GM21717 (cell line): ENCODE measurements at regions not wholly inside any gene's neighbourhood (a gene's known extent, or its start where the extent isn't known, plus 50 kb on each side); places are given as distances from the start of the nearest gene placed in this dataset.
"Not testable (repeated sequence)": the region's sequence is repeated elsewhere in the genome, so short reads cannot be mapped to it uniquely, and the experiment has no call there.

ENCODE experiments used
- ATAC-seq: cut with Tn5 transposase; IDR thresholded peaks from one replicate; pipeline ENCODE4 v1.9.1; 2021; ENCODE audit warnings: mild to moderate bottlenecking, moderate library complexity; ENCODE audit not compliant: unreplicated experiment

DNA sequence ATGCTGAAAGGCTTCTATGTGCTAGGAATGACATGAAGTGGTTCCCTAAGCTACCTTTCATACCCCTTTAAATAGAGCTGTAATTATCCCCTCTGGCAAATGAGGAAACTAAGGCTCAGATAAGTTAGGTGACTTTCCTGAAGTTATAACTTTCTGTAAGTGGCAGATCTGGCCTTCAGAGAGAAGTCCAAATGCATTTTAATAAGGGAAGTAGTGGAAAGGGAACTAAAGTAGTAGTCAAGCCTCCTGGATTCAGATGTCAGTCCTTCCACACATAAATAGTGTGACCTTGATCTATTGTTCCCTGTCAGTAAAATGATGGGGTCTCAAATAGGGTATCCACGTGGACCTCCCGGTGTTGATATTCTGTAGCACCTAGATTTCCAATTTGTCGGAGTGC is 277.7 kb downstream of the EDEM1 start:
- ATAC-seq, result no peak

DNA sequence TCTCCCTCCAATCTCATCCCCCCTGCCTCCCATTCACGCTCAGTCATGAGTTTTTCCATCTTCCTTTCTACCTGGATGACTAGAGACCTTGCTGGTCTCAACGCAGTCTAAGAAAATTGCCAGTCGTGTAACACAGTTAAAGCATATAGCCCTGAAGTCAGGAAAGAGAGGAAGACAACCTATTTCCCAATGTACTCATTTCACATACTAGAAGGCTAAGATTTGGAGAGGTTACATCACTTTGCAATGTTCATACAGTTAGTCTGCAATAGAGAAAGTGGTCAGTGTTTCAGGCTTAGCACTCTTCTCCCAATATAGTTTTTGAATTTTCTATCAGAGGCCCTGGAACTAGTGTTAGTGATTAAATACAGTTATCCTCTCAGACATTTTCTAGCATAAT is 278.6 kb downstream of the EDEM1 start:
- no peak for ATAC-seq

DNA sequence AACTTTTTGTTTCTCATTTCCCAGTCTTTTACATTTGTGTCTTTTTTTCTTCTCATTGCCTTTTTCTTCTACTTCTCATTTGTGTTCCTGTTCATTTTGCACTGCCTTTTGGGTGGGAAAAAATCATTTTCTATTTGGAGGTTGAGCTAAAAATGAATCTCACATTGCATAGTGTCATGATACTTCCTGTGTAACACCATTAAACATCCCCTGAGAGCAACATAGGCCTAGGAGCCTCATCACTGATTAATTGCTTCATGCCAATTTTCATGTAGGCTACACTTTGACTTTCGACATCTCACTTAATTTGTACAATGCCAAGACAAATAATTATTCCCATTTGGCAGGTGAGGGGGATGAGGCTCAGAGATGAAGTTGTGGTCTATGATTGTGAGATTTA is 279.2 kb downstream of the EDEM1 start:
- ATAC-seq, result no peak

DNA sequence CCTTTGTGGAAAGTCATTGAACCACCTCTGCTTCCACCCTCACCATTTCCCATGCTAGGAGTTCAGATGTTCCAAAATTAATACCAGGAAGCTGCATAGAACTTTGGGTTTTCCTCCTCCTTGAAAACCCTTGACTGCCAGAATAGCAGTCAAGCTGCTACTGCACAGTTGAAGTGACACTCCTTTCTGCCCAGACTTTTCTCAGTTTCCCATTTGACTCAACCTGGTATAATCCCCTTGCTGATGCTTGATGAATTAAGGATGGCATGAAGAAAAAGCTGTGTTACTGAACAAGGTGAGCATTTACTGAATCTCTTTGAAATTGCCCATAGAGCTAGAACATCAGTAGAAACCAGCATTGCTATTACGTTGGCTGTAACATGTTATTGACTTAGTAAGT is 286.0 kb downstream of the EDEM1 start:
- ATAC-seq, result no peak

DNA sequence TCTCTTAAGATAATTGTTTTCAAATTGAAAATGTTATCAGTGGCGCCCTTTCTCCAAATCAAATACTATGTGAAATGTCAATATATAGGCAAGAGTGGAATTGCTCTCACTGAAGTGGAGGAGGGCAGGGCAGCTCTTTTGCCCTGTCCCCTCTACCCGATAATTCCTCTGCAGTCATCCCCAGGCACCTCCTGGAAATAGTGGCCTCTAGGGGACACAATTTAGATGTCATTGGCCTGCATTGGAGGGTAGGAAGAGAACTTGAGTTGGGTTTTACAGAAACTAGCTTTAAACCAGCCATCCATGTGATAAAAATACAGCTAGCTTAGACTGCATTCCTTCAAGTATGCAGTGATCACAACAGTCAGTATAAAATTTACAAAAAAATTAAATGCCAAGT is 288.9 kb downstream of the EDEM1 start:
- no peak for ATAC-seq

DNA sequence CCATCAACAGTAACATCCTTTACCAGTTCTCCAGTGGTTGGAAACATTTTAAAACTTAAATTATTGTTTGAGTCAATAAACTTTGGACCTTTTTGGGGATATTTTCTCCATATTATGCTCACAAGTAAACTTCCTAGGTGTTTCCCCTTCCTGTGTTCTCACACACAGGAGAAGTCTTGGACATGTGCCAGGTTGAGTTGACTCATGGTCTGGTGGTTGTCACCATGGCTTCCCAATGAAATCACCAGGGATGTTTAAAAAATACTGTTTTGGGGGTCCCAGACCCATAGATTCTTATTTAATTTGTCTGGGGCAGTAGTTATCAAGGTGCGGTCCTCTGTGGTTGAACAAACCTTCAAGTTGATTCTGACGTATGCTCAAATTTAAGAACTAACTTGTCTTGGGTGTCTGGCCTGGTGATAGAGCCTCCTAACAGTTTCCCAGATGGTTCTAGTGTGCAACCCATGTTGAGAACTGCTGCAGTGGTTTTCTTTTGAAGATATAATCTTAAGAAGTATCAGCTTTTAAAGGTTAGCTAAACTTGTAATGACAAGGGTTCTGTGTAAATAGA is 291.8 kb downstream of the EDEM1 start:
- ATAC-seq, result no peak

DNA sequence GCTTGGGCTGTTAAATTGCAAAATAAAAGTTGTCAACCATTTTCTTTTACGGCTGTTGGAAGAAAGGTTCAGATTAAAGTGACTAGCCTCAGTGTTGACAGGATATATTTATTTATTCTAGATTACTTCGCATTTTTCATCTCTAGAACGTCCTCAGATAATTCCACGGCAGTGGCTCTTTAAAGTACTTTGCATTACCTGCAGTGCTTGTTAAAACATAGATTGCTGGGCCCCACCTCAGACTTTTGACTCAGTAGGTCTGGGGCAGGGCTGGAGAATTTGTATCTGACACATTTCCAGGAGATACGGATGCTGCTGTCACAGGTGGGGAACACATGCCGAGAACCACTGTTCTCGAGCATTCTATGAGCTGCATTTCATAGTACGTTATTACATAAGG is 292.7 kb downstream of the EDEM1 start:
- ATAC-seq, result no peak

DNA sequence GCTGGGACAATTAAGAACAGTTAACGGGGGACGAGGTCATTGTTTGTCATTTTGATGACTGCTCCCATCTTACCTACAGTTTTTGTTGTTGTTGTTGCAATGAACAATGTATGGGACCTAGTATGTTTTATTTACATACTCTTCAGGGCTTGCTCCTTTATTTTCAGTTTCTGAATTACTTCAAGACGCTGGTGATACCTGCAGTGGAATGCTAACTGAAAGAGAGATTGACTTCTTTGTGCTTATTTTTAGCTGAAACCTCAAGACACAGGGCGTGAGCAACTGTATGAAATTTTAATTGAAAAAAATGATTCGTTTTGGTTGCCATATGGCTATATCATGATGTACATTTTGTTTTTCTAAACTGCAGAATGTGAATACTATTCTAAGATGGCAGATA is 297.9 kb downstream of the EDEM1 start:
- peak; percentile 71 for ATAC-seq

DNA sequence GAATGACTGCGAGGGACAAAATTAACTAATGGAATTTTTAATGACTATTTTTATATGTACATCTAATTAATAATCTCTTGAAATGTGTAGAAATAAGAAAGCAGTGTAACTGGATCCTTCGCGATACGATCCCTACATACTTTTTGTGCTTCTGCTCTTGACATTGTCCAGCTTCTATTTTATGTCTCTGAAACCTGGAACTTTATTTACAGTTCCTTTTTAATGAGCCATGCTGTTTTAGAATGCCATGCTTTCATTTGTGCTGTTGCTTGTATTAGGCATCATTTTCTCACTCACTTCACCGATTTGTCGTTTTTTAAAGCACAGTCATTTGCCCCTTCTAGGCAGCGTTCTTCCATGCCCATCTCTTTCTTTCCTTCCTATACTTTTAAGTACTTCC is 301.3 kb downstream of the EDEM1 start:
- no peak for ATAC-seq

DNA sequence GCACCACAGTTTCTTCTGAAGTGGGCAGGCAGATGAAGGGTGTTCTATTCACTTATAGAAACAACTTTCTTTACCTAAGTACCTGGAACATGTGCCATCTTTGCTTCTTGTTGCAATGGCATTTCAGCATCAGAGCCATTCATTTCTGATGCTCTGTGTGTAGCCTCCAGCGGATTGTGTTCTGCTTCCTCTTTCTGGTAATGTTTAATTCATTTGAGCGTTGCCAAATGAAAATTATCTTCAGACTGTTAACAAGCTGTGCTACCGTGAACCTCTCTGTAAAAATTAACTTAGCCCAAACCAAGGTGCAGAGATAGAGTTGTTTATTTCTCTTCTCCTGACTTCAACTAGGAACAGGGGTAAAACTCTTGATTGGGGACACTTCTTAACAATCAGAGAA is 302.0 kb downstream of the EDEM1 start:
- ATAC-seq, result no peak

DNA sequence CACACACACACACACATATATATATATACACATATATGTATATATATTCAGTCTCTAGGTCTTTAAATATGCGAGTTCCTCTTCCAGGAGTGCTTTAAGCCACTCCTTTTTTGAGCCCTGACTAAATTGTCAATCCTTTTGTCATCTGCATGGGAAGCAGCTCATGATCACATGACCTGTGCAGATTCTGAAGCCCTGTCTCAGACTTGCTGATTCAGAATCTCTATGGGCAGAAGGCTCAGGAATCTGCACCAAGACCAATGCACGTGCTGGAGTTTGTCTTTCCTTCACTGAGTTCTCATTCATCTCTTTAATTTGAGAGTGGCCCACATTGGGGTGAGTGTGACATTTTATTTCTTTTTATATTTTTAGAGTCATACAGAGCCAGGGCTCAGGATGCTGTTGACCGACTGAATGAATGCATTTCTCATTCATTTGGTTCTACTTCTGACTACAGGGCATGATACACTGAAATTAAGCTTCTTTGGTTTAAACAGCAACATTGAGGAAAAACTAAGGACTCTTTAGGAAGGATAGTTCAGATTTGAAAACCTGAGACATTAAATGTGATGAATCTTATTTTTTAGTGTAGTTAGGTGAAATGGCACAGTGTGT is 307.5 kb downstream of the EDEM1 start:
- ATAC-seq, result no peak

DNA sequence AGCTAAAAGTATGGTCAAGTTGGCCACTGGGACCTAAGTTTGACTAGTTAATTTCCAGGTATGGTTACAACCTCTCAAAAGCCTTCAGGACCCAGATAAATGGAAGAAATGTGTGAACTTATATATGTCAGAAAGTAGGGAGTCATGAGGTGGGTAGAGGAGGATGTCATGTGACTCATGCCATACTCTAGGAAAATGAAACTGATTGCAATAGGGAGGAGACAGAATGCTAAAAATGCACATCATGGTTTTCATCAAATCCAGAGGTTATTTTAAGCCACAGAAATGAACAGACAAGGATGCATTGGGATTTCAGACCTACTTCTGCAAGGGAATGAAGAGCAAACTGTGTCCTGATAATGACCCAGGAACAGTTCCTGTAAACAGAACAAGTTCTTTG is 310.0 kb downstream of the EDEM1 start:
- no peak for ATAC-seq

DNA sequence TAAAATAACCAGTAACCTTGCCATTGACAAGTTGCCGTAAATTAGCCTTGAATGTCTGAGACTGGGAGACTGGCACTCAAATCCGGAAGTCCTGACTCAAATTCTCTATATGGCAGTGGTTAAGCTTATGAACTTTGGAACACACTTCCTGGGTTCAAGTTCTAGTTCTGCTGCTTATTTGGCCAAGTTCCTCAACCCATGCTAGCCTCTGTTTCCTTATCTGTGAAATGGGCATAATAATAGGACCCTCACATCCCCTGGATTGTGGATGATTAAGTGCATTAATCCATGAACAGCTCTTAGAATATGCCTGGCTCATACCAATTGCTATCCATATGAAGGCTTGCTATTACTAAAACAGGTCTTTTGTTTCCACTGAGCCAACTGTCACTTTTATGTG is 311.5 kb downstream of the EDEM1 start:
- ATAC-seq, result peak; percentile 27

DNA sequence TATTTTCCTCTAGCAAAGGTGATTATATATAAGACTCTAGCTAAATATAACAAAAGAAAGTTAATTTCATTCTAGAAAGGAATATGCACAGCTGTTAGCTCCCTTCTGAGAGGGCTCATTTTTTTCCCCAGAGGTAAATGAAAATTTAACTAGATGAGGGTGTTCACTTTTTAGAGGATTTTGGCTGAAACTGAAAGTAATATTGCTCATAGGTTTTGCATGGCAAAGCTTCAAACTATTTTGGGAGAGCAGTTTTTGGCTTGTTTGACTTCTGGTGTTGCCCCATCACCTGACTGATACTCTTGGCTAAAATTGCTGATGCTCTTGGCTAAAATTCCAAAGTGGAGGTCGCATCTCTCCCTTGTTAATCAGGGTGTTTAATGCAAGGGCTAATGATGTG is 311.9 kb downstream of the EDEM1 start:
- peak; percentile 87 for ATAC-seq

DNA sequence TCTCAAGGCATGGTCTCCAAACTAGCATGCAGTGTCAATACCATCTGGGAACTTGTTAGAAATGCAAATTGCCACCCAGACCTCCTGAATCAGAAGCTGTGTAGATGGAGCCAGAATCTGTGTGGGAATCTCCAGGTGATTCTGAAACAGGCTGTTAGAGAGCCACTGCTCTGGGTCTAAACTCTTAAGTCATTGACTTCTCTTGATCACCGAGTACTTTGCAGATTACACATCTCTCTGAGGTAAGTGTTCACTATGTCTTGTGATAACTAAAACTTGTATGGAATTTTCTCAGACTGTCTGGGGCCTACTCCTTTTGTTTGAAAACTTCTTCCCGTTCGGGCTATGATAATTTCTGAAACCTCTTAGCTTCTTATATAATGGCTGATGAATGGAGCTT is 315.6 kb downstream of the EDEM1 start:
- no peak for ATAC-seq

DNA sequence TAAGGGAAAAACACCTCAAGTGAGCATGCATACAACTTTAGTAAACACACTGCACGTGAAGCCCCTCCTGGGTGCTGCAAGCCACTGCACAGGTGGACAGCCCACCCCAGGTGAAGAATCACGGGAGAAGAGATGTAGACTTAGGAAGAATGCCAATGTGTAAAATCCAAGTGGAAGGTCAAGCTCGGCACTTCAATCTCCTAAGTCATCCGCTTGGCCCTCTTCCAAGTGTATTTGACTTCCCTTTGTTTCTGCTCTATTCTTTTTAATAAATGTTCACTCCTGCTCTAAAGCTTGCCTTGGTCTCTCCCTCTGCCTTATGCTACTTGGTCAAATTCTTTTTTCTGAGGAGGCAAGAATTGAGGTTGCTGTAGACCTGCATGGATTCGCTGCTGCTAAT is 316.6 kb downstream of the EDEM1 start:
- ATAC-seq, result no peak

DNA sequence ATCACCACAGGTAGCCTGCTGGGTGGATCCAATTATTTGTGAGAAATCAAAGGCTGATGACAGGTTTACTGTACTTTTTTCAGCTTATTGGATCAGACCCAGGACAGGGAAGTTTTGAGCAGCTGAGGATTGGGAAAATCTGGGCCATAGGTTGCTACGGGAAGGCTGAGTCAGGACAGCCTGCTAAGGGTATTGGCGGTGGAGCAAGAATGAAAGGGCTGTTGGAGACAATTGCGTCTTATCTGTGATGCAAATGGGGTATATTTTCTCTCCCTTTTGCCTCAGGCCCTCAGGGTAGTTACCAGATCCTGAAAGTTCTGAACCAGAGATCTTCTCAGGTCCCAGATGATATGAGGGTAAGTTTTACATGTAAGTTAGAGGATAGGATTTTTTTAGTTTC is 317.7 kb downstream of the EDEM1 start:
- ATAC-seq, result no peak

DNA sequence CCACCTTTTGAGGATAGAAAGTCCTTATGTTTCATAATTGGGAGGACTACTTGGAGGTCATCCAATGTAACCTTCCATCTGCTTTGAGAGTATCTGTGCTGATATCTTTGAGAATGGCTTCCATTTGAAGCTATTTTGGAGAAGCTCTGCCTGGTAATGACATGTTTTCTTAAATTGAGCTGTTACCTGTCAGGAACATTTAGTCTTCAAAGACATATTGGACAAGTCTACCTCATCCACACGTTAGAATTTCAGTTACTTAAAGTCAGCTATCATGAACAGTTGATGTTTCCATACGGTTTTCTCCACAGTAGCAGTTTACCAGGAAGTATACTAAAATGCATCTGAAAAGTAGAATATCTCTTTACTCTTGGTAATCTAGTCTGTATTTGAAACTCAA is 318.5 kb downstream of the EDEM1 start:
- ATAC-seq, result no peak

DNA sequence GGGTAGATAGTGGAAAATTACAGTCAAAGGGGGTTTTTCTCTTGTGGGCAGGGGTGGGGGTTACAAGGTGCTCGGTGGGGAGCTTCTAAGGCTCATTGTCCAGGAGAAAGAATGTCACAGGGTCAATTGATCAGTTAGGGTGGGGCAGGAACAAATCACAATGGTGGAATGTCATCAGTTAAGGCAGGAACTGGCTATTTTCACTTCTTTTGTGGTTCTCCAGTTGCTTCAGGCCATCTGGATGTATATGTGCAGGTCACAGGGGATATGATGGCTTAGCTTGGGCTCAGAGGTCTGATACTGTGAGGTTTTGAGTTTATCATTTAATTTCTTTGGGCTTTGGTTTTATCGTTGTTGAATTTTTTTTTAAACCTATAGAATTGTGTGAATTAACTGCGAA is 321.4 kb downstream of the EDEM1 start:
- not testable (repeated sequence) for ATAC-seq

DNA sequence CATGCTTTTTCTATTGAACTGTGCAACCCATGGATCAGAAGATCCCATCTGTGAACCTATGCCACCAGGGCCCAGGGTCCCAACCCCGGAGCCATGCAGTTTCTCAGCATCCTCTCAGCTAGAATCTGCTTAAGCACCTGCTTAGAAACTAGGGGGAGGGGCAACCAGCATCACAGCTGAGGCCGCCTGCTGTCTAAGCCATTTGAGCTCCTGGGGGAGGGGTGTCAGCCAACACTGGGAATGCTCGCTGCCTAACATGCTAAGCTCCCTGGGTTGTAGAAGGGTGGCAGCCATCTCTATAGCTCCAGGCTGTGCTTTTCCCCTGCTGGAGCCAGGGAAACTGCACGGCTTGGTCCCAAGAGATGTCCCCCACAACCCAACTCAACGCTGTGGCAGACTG is 322.8 kb downstream of the EDEM1 start:
- no peak for ATAC-seq

DNA sequence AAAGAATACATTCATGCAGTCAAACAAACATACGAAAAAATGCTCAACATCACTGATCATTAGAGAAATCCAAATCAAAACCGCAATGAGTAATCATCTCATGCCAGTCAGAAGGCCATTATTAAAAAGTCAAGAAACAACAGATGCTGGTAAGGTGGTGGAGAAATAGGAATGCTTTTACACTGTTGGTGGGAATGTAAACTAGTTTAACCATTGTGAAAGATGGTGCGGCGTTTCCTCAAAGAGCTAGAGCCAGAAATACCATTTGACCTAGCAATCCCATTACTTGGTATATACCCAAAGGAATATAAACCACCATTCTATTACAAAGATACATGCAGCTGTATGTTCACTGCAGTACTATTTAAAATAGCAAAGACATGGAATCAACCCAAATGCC is 330.4 kb downstream of the EDEM1 start:
- no peak for ATAC-seq

DNA sequence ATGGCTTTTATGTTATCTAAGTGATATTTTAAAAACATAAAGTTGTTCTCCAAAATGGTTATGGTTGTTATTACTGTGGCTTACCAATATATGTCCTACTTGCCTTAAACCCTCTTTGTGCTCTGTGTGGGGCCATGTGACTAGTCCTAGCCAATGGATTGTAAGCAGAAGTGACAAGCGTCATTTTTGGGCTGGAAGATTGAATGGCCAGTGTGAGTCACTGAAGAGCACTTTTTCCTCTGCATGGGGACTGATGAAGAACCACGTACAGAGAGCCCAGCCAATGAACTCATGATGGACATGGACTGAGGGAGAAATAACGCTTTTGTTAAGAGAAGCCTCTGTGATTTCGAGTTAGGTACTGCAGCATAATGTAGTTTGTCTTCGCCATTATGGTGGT is 332.7 kb downstream of the EDEM1 start:
- ATAC-seq, result no peak

DNA sequence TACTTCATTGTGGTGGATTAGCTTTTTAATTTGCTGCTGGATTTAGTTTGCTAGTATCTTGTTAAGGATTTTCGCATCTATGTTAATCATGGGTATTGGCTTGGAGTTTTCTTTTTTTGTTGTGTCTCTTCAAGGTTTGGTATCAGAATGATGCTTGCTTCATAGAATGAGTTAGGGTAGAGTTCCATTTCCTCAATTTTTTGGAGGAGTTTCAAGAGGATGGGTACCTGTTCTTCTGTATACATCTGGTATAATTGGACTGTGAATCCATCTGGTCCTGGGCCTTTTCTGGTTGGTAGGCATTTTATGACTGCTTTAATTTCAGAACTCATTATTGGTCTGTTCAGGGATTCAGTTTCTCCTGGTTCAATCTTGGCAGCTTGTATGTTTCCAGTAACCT is 335.6 kb downstream of the EDEM1 start:
- ATAC-seq, result no peak
